ENCODE measurements at regions not wholly inside any gene's neighbourhood (a gene's known extent, or its start where the extent isn't known, plus 50 kb on each side); places are given as distances from the start of the nearest gene placed in this dataset.
A peak's percentile ranks its signal among the peaks of the same experiment; 100 is the strongest.
"Not testable (repeated sequence)": the region's sequence is repeated elsewhere in the genome, so short reads cannot be mapped to it uniquely, and the experiment has no call there.

DNA sequence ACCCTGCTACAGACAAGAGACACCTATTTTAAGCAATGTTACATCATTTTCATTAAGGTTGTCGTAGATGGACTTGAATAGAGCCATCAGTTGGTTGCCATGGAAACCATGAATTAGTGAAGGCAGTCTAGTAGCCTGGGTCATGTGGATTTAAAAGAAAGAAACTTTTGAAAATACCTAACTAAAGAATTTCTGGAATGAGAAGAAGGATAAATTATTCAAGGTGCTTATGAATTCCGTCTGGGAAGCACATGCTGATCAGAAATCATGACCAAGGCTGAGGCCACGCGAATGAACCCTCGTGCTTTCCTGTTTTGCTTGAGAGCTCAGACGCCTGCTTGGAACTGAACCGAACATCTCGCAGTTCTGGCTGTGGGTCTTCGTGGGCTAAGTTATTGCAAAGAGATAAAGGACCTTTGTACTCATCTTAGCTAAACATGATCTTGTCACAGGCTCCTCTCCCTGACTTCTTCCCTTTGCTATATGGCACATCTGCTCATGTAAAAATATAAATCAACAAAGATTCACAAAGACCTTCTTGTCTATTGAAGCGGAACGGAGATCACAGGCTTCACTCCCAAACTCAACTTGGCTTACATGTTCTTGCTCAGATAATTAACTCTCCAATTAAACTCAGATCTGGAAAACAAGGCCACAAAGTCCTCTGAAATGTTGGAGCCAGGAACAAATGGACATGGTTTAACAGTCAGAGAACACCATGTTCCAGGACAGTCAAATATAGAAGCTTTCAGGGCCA, 140.2 kb downstream of the NUFIP1 start:
- peaks cover 9% of the 10 kb centered on the region for H3K4me1 ChIP-seq
- ATAC-seq (no peak), DNase-seq (ENCODE audit: low read depth in 1 of 2, low spot score in 1 of 2) (no peak), FAIRE-seq (no peak)
- H3K27ac ChIP-seq: peak overlapping the region in 1 of 2 experiments; percentile 13; a peak in 1 of 6 replicates
- ChIA-PET POLR2A (no interaction called here), CTCF (interaction anchor here (1.5 kb wide), 1 partner anchor 10 kb away, joined by 4 read pairs; no protein-coding TSS in a partner anchor)
- no peak overlapping the region for H3K4me2 ChIP-seq
- H3K9me3 ChIP-seq: no peaks in the 10 kb centered on the region
- WGBS (ENCODE audit: missing lambda C conversion rate): 81% methylated on average over 11 of the region's 11 CpGs
- no peak overlapping the region for H3K4me3 ChIP-seq
- TF ChIP-seq HEYL (CRISPR knock-in tag; IDR thresholded peaks at IDR 0.05) (no peak), POLR2A (IDR thresholded peaks at IDR 0.05; ENCODE audit: low read length) (no peak), HOXA7 (CRISPR knock-in tag; IDR thresholded peaks at IDR 0.05) (no peak)

DNA sequence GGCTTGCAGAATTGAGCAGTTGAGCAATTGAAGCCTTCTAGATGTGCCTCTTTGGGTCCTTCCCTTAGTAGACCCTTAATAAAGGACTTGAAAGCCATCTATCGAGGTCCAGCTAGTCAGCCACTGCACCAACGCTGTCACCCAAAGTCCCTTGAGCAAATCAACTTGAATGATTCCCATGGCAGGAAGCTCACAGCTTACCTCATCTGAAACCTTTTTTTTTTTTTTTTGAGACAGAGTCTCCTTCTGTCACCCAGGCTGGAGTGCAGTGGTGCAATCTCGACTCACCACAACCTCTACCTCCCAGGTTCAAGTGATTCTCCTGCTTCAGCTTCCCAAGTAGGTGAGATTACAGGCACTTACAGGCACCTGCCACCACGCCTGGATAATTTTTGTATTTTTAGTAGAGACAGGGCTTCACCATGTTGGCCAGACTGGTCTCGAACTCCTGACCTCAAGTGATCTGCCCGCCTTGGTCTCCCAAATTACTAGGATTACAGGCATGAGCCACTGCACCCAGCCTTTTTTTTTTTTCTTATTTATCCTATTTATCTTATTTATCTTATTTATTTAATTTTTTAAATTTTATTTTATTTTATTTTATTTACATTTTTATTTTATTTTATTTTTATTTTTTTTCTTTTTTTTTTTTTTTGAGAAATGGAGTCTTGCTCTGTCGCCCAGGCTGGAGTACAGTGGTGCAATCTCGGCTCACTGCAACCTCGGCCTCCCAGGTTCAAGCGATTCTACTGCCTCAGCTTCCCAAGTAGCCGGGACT, 143.8 kb downstream of the NUFIP1 start:
- CTCF ChIA-PET; DNase-seq (ENCODE audit: low read depth in 1 of 2, low spot score in 1 of 2); FAIRE-seq; ATAC-seq; H3K4me2 ChIP-seq; H3K4me3 ChIP-seq; POLR2A ChIA-PET; H3K9me3 ChIP-seq; H3K27ac ChIP-seq: not testable (repeated sequence)
- peaks cover 12% of the 10 kb centered on the region; the same call in 2 of the 3 replicates for H3K4me1 ChIP-seq
- 80% methylated on average over 11 of the region's 11 CpGs for WGBS (ENCODE audit: missing lambda C conversion rate)

DNA sequence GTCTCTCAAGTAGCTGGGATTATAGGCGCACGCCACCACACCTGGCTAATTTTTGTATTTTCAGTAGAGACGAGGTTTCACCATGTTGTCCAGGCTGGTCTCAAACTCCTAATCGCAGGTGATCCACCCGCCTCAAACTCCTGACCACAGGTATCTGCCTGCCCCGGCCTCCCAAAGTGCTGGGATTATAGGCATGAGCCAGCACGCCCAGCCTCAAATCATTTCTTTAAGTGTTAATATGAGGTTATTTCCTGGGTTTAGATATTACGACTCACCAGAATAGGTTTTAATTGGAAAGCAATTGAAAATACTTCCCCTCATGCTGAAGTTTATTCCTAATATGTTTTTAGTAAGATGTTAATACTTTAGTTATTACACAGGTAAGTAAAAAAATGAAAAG, 144.5 kb downstream of the NUFIP1 start:
- FAIRE-seq: no peak
- no peak for ATAC-seq
- ChIA-PET POLR2A (no interaction called here), CTCF (no interaction called here)
- TF ChIP-seq RAD21 (conservative IDR thresholded peaks at IDR 0.05 in 1 of 2, IDR thresholded peaks at IDR 0.05 in 1 of 2): no peak
- no peak for TF ChIP-seq HOXA7 (CRISPR knock-in tag; IDR thresholded peaks at IDR 0.05)
- TF ChIP-seq, protein P1, sequence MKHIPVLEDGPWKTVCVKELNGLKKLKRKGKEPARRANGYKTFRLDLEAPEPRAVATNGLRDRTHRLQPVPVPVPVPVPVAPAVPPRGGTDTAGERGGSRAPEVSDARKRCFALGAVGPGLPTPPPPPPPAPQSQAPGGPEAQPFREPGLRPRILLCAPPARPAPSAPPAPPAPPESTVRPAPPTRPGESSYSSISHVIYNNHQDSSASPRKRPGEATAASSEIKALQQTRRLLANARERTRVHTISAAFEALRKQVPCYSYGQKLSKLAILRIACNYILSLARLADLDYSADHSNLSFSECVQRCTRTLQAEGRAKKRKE (CRISPR knock-in tag; IDR thresholded peaks at IDR 0.05; ENCODE audit: low read depth): no peak
- TF ChIP-seq, protein P2, sequence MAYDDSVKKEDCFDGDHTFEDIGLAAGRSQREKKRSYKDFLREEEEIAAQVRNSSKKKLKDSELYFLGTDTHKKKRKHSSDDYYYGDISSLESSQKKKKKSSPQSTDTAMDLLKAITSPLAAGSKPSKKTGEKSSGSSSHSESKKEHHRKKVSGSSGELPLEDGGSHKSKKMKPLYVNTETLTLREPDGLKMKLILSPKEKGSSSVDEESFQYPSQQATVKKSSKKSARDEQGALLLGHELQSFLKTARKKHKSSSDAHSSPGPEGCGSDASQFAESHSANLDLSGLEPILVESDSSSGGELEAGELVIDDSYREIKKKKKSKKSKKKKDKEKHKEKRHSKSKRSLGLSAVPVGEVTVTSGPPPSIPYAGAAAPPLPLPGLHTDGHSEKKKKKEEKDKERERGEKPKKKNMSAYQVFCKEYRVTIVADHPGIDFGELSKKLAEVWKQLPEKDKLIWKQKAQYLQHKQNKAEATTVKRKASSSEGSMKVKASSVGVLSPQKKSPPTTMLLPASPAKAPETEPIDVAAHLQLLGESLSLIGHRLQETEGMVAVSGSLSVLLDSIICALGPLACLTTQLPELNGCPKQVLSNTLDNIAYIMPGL (CRISPR knock-in tag; IDR thresholded peaks at IDR 0.05; ENCODE audit: borderline replicate concordance): no peak
- no peak for TF ChIP-seq HOXB13 (CRISPR knock-in tag; IDR thresholded peaks at IDR 0.05; ENCODE audit: low read depth)
- TF ChIP-seq, protein P3, sequence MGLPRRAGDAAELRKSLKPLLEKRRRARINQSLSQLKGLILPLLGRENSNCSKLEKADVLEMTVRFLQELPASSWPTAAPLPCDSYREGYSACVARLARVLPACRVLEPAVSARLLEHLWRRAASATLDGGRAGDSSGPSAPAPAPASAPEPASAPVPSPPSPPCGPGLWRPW (IDR thresholded peaks at IDR 0.05): no peak
- TF ChIP-seq FOSL2 (IDR thresholded peaks at IDR 0.05): no peak
- no peak for TF ChIP-seq FOSL2 (CRISPR knock-in tag; IDR thresholded peaks at IDR 0.05)
- no peak for TF ChIP-seq RFX5 (IDR thresholded peaks at IDR 0.05)
- TF ChIP-seq, protein P4, sequence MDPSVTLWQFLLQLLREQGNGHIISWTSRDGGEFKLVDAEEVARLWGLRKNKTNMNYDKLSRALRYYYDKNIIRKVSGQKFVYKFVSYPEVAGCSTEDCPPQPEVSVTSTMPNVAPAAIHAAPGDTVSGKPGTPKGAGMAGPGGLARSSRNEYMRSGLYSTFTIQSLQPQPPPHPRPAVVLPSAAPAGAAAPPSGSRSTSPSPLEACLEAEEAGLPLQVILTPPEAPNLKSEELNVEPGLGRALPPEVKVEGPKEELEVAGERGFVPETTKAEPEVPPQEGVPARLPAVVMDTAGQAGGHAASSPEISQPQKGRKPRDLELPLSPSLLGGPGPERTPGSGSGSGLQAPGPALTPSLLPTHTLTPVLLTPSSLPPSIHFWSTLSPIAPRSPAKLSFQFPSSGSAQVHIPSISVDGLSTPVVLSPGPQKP (IDR thresholded peaks at IDR 0.05; ENCODE audit: low read depth, low read length): no peak
- TF ChIP-seq, protein P5, sequence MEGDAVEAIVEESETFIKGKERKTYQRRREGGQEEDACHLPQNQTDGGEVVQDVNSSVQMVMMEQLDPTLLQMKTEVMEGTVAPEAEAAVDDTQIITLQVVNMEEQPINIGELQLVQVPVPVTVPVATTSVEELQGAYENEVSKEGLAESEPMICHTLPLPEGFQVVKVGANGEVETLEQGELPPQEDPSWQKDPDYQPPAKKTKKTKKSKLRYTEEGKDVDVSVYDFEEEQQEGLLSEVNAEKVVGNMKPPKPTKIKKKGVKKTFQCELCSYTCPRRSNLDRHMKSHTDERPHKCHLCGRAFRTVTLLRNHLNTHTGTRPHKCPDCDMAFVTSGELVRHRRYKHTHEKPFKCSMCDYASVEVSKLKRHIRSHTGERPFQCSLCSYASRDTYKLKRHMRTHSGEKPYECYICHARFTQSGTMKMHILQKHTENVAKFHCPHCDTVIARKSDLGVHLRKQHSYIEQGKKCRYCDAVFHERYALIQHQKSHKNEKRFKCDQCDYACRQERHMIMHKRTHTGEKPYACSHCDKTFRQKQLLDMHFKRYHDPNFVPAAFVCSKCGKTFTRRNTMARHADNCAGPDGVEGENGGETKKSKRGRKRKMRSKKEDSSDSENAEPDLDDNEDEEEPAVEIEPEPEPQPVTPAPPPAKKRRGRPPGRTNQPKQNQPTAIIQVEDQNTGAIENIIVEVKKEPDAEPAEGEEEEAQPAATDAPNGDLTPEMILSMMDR (IDR thresholded peaks at IDR 0.05): no peak
- TF ChIP-seq, protein P6, sequence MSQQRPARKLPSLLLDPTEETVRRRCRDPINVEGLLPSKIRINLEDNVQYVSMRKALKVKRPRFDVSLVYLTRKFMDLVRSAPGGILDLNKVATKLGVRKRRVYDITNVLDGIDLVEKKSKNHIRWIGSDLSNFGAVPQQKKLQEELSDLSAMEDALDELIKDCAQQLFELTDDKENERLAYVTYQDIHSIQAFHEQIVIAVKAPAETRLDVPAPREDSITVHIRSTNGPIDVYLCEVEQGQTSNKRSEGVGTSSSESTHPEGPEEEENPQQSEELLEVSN (IDR thresholded peaks at IDR 0.05; ENCODE audit: borderline replicate concordance, low read depth): no peak
- TF ChIP-seq EHF (CRISPR knock-in tag; IDR thresholded peaks at IDR 0.05): no peak
- TF ChIP-seq FOSB (CRISPR knock-in tag; IDR thresholded peaks at IDR 0.05): no peak
- TF ChIP-seq ZSCAN20 (CRISPR knock-in tag; IDR thresholded peaks at IDR 0.05): no peak
- TF ChIP-seq ZFP36 (IDR thresholded peaks at IDR 0.05; ENCODE audit: borderline replicate concordance, partially characterized antibody): no peak
- TF ChIP-seq GATA3 (IDR thresholded peaks at IDR 0.05; ENCODE audit: borderline replicate concordance): no peak
- peaks cover 12% of the 10 kb centered on the region; the same call in 2 of the 3 replicates for H3K4me1 ChIP-seq
- DNase-seq (ENCODE audit: low read depth in 1 of 2, low spot score in 1 of 2): no peak
- H3K4me2 ChIP-seq: no peak overlapping the region
- H3K9me3 ChIP-seq: no peaks in the 10 kb centered on the region
- WGBS (ENCODE audit: missing lambda C conversion rate): 94% methylated on average over 8 of the region's 8 CpGs
- H3K4me3 ChIP-seq: no peak overlapping the region
- H3K27ac ChIP-seq: no peak overlapping the region
